GM19239 (cell line): ENCODE measurements at regions not wholly inside any gene's neighbourhood (a gene's known extent, or its start where the extent isn't known, plus 50 kb on each side); places are given as distances from the start of the nearest gene placed in this dataset.
"Not testable (repeated sequence)": the region's sequence is repeated elsewhere in the genome, so short reads cannot be mapped to it uniquely, and the experiment has no call there.

ENCODE experiments used
- DNase-seq: peaks from one replicate; pipeline ENCODE4 v3.0.0; 2011; ENCODE audit warnings: low spot score; ENCODE audit not compliant: insufficient read length
- FAIRE-seq: peaks from 2 replicates; lab custom pipeline; 2011; peaks lifted over from hg19 to GRCh38; lab: Jason Lieb, UNC

DNA sequence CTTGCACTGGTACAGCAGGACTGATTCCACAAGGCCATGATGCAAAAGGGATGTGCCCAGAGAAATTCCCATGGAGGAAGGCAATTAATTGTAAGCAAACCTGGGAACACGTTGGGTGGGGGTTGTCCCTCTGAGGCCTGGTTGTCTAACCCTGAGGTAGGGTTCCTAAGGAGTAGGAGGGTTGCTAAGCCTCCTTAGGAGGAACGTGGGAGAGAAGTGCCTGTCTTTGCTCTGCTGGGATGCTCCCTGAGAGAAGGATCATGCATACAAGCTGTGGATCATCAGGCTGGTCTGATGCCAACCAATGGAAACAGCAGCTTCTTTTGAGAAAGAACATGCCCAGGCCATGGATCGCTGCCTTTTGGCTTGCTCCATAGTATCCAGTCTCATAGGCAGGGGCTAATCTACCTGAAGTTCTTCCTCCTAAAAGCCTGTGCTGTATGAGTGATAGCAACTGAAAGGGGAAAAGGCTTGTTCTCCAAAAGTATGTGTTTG lies 203.7 kb upstream of the NPVF start:
- no peak for FAIRE-seq

GRCh38 chr7:25432807-25433206 lies 204.5 kb upstream of the NPVF start:
- no peak for FAIRE-seq

More for the DNA sequence above, 203.7 kb upstream of the NPVF start:
- no peak for DNase-seq

DNA sequence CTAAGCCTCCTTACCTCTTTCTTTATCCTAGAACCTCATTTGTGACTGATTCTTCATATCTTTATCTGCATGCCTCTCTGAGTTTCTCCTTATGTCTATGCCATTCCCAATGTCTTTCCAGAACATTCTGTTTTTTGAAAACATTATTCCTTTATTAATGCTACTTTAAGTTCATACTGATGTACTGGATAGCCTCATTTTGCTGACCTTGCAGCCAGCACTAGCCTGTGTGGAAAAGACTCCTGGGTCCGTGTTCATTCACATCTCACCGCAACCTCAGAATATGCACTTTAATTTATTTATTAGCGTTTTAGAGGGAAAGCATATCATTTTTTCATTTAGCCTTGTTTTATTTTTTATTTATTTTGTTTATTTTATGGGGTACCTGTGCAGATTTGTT lies 208.1 kb upstream of the NPVF start:
- no peak for FAIRE-seq
- DNase-seq, result no peak

More at GRCh38 chr7:25432807-25433206, 204.5 kb upstream of the NPVF start:
- no peak for DNase-seq

GRCh38 chr7:25437308-25437707 lies 209.0 kb upstream of the NPVF start:
- no peak for DNase-seq
- no peak for FAIRE-seq

DNA sequence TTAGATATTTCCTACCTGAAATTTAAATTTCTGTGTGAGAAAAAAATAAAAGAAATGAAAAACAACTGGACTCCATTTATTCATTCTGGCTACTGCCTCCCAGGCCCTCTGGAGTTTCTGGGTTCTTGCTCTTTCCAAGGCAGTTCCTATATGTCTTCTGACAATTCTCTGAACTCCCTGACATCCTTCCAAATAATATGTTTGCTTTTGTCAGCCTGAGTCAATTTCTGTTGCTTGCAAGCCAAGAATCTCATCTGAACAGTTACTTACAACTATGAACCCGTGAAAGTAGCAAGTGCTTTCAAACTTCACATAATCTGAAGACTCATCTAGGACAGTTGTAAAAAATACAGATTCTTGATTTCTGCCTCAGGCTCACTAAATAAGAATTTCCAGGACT lies 216.7 kb upstream of the NPVF start:
- no peak for DNase-seq
- no peak for FAIRE-seq

GRCh38 chr7:25448301-25448700 lies 220.0 kb upstream of the NPVF start:
- DNase-seq, result no peak
- no peak for FAIRE-seq

GRCh38 chr7:25454020-25454419 lies 225.7 kb upstream of the NPVF start:
- no peak for FAIRE-seq
- DNase-seq, result no peak

- no peak for DNase-seq
- FAIRE-seq, result no peak
Observed at GRCh38 chr7:25454562-25455041, 226.3 kb upstream of the NPVF start.

DNA sequence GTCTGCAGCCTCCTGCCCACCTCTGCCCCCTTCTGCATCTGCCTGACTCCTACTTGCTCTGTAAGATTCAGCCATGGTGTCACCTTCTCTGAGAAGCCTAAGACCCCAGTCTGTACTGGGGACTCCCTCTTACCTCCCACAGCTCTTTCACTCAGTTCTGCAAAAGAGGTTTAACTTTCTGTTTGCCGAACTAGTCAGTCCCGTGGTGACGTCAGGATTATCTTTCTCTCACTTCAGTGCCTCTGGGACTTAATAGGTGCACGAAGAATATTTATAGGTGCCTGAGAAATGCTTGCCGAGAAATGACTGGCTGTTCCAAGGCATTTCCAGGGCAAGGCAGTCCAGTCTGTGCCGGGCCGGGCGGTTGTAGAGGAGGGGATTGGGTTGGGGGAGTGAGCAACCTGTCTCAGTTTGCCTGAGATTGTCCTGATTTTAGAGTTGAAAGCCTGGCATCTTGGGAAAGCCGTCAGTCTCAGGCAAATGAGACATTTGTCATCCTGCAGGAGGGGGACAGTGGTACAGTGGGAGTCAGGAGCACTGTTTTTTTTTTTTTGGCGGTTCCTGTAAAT lies 227.5 kb upstream of the NPVF start:
- DNase-seq (no peak), FAIRE-seq (no peak)

DNA sequence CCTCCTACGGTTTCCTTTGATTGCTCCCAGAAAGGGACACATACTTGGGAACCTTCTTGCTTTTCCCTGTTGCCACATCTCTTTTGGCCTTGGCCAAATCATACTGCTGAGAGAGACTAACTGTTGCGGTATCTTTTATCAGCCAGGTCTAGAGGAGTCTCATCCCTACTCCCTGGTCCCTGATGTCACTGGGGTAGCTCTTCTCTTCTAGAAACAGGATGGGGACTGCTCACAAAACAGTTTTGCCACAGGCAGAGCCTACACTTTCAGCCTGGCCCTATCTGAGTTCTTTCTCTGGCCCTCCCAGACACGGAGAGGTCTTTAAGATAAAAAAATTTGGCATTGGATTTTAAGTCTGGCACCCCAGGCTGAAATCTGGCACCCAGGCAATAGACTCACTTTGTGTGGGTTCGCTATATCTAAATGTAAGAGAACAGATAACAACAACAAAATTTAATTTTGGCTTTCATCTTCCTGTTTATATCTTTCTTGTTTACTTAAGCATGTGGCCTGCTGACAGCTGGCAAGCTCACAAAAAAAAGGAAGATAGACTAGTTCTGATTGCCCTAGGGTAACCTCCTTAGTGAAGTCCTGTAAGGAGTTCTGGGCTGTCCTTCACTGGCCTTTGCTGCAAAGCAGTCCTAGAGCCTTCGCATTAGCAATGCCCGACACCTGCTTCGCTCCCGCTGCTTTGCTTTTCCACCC lies 228.3 kb upstream of the NPVF start:
- no peak for DNase-seq
- no peak for FAIRE-seq

- no peak for DNase-seq
- no peak for FAIRE-seq
Observed at GRCh38 chr7:25459057-25459456, 230.8 kb upstream of the NPVF start.

- no peak for DNase-seq
- no peak for FAIRE-seq
Observed at GRCh38 chr7:25460433-25460832, 232.1 kb upstream of the NPVF start.

GRCh38 chr7:25469669-25470068 lies 241.4 kb upstream of the NPVF start:
- FAIRE-seq, result no peak
- DNase-seq, result no peak

GRCh38 chr7:25476863-25477499 lies 248.7 kb upstream of the NPVF start:
- FAIRE-seq (no peak), DNase-seq (no peak)

DNA sequence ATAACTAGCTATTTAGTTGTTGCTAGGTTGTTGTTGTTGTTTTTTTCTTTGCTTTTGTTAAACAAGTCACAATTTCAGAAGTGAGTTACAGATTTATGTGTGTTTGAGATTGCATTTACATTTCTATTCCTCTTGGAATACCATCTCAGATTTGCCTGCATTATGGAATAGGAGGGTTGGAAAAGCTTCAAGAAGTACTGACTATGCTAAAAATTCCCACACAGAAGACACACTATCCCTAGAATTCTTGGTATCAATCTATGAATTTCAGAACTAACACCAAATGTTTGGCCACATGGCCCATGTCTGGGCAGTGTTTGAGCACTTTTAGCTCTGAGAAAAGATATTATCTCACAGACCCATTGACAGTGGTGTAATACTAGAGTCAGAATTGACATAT lies 249.9 kb upstream of the NPVF start:
- FAIRE-seq, DNase-seq: not testable (repeated sequence)

GRCh38 chr7:25478925-25479324 lies 250.6 kb upstream of the NPVF start:
- FAIRE-seq, result no peak

GRCh38 chr7:25481891-25482290 lies 253.6 kb upstream of the NPVF start:
- DNase-seq (no peak), FAIRE-seq (no peak)

More at GRCh38 chr7:25478925-25479324, 250.6 kb upstream of the NPVF start:
- no peak for DNase-seq

DNA sequence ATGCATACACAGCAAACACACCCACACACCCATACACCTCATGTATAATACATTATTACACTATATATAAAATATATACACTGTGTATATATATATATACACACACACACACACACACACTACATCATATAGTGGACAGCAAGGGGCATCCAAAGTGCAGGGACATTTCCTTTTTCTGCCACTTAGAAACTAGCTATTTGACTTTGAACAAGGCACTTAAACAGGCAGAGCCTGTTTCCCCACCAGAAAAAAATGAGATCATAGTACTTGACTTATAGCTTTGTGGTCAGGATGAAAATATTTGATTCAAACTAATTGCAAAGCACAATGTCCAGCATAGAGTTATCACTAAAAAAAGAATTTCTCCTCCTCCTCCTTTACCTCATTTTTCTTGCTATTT lies 254.3 kb upstream of the NPVF start:
- DNase-seq (no peak), FAIRE-seq (no peak)

GRCh38 chr7:25485026-25485425 lies 256.7 kb upstream of the NPVF start:
- DNase-seq, result no peak
- no peak for FAIRE-seq

- FAIRE-seq (no peak), DNase-seq (no peak)
Observed at GRCh38 chr7:25486656-25487055, 258.4 kb upstream of the NPVF start.

DNA sequence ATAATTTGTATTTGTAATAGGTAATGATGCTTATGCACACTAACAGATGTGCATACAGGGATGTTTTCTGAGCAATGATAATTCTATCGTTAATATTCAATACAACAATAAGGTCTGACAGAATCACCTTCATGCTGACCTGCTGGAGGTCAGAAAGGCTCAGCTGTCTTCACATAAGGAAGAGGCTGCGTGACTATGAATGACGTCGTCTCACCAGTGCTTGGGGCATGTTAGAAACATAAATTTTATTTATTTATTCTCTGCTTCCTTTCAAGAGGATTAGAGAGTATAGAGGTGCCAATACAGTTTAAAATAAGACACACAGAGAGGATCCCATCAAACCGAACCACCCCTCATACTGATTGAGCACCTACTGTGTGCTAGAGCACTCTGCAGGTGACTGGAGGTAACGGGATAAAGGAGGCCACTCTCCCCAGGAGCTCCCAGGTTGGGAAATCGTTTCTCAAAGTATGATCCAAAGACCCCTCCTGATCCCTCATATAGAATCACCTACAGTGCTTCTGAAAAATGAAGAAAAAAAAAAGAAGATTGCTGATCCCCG lies 265.6 kb upstream of the NPVF start:
- FAIRE-seq (no peak), DNase-seq (no peak)
